ENCODE measurements at regions not wholly inside any gene's neighbourhood (a gene's known extent, or its start where the extent isn't known, plus 50 kb on each side); places are given as distances from the start of the nearest gene placed in this dataset.
"Not testable (repeated sequence)": the region's sequence is repeated elsewhere in the genome, so short reads cannot be mapped to it uniquely, and the experiment has no call there.

GRCh38 chr5:124178050-124178449 lies 568.4 kb downstream of the ZNF608 start:
- Histone ChIP-seq H3K27me3 (ENCODE audit: low read depth) (no peaks in the 10 kb centered on the region), H3K4me1 (no peaks in the 10 kb centered on the region), H3K27ac (no peak overlapping the region), H3K4me3 (no peak overlapping the region), H3K36me3 (no peaks in the 10 kb centered on the region), H3K9me3 (no peaks in the 10 kb centered on the region)
- intact Hi-C loops (cut with DNase I), result no loop called here
- ATAC-seq (no peak), DNase-seq (no peak)
- TF ChIP-seq, protein P1, sequence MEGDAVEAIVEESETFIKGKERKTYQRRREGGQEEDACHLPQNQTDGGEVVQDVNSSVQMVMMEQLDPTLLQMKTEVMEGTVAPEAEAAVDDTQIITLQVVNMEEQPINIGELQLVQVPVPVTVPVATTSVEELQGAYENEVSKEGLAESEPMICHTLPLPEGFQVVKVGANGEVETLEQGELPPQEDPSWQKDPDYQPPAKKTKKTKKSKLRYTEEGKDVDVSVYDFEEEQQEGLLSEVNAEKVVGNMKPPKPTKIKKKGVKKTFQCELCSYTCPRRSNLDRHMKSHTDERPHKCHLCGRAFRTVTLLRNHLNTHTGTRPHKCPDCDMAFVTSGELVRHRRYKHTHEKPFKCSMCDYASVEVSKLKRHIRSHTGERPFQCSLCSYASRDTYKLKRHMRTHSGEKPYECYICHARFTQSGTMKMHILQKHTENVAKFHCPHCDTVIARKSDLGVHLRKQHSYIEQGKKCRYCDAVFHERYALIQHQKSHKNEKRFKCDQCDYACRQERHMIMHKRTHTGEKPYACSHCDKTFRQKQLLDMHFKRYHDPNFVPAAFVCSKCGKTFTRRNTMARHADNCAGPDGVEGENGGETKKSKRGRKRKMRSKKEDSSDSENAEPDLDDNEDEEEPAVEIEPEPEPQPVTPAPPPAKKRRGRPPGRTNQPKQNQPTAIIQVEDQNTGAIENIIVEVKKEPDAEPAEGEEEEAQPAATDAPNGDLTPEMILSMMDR (IDR thresholded peaks at IDR 0.05), result no peak

- no peaks in the 10 kb centered on the region for H3K36me3 ChIP-seq
- H3K4me1 ChIP-seq, result no peaks in the 10 kb centered on the region
- peaks cover 12% of the 10 kb centered on the region for H3K9me3 ChIP-seq
- DNase-seq, result no peak
- no peak for ATAC-seq
- TF ChIP-seq, protein P1 (IDR thresholded peaks at IDR 0.05), result no peak
- H3K27ac ChIP-seq, result no peak overlapping the region
- no peak overlapping the region for H3K4me3 ChIP-seq
- no peaks in the 10 kb centered on the region for H3K27me3 ChIP-seq (ENCODE audit: low read depth)
- intact Hi-C loops (cut with DNase I), result no loop called here
Measured at GRCh38 chr5:124176692-124177091, 569.7 kb downstream of the ZNF608 start.

DNA sequence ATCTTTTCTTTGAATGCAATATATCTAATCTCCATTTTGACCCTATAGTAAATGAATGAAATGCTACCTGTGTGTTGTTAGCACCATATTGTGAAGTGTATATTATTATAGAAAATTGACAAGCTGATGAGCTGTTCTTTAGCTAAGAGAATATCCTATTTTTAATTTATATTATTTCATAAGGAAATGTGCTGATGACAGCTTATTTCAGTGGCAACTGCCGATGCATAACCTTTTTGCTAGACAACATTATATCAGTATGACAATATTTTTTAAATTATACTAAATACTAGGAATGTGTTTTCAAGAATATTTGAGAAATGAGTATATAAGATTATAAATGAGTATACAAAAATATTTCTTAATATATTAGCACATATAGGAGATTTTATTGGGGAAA lies 573.1 kb downstream of the ZNF608 start:
- H3K4me3 ChIP-seq, result no peak overlapping the region
- ATAC-seq, result no peak
- intact Hi-C loops (cut with DNase I), result no loop called here
- H3K27me3 ChIP-seq (ENCODE audit: low read depth), result no peaks in the 10 kb centered on the region
- TF ChIP-seq, protein P1 (IDR thresholded peaks at IDR 0.05), result no peak
- peaks cover 15% of the 10 kb centered on the region for H3K9me3 ChIP-seq
- no peak for DNase-seq
- H3K27ac ChIP-seq, result no peak overlapping the region
- H3K4me1 ChIP-seq, result no peaks in the 10 kb centered on the region
- no peaks in the 10 kb centered on the region for H3K36me3 ChIP-seq

DNA sequence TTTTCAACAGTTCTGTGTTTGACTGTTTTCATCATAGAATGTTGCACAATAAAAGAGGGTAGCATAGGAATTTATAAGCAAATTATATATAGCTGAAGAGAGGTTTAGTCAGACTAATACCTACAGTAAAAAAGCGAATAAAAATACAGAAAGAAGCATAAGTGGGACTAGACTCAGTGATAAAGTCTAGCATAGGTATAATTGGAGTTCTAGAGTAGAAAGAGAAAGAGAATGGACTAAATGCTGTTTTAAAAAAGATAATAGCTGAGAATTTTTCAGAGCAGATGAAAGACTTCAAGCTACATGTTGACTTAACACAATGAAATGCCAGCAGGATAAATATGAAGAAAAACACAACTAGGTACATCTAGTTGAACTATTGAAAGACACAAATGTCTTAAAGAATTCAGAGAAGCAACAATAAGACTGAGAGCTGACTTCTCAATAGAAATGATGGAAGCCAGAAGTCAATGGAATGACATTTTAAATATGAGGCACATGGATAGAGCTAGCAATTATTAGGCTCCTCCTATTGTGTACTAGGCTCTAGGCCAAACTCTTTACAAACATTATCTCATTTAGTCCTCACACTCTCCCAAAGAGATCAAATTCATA lies 573.9 kb downstream of the ZNF608 start:
- Histone ChIP-seq H3K4me1 (no peaks in the 10 kb centered on the region), H3K36me3 (no peaks in the 10 kb centered on the region), H3K27ac (no peak overlapping the region), H3K4me3 (no peak overlapping the region), H3K27me3 (ENCODE audit: low read depth) (no peaks in the 10 kb centered on the region), H3K9me3 (peaks cover 15% of the 10 kb centered on the region)
- ATAC-seq (no peak), DNase-seq (no peak)
- TF ChIP-seq, protein P1 (IDR thresholded peaks at IDR 0.05), result no peak
- intact Hi-C loops (cut with DNase I), result no loop called here

DNA sequence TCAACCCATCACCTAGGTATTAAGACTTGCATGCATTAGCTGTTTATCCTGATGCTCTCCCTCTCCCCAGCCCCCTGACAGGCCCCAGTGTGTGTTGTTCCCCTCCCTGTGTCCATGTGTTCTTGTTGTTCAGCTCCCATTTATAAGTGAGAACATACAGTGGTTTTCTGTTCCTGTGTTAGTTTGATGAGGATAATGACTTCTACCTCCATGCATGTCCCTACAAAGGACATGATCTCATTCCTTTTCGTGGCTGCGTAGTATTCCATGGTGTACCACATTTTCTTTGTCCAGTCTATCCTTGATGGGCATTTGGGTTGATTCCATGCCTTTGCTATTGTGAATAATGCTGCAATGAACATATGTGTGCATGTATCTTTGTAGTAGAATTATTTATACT lies 578.3 kb downstream of the ZNF608 start:
- H3K4me3 ChIP-seq; H3K27me3 ChIP-seq (ENCODE audit: low read depth); ATAC-seq; intact Hi-C loops (cut with DNase I); DNase-seq; H3K4me1 ChIP-seq; H3K27ac ChIP-seq; H3K36me3 ChIP-seq: not testable (repeated sequence)
- peaks cover 15% of the 10 kb centered on the region for H3K9me3 ChIP-seq

- TF ChIP-seq, protein P1 (IDR thresholded peaks at IDR 0.05), result no peak
- Histone ChIP-seq H3K36me3 (no peaks in the 10 kb centered on the region), H3K27me3 (ENCODE audit: low read depth) (no peaks in the 10 kb centered on the region), H3K4me3 (no peak overlapping the region), H3K4me1 (no peaks in the 10 kb centered on the region), H3K9me3 (no peaks in the 10 kb centered on the region), H3K27ac (no peak overlapping the region)
- DNase-seq, result no peak
- intact Hi-C loops (cut with DNase I), result no loop called here
- no peak for ATAC-seq
Measured at GRCh38 chr5:124162767-124163532, 583.5 kb downstream of the ZNF608 start.
